GM12878 (cell line): ENCODE measurements at regions not wholly inside any gene's neighbourhood (a gene's known extent, or its start where the extent isn't known, plus 50 kb on each side); places are given as distances from the start of the nearest gene placed in this dataset.

Experiments
- SMARCA5 ChIP-seq: fragments of 450-650 bp; IDR thresholded peaks from 2 replicates; pipeline ENCODE4 v1.6.1; 2017; ENCODE audit warnings: mild to moderate bottlenecking
- ZNF274 ChIP-seq: IDR thresholded peaks from one replicate; pipeline ENCODE4 v1.8.0; 2011; ENCODE audit not compliant: insufficient read length, insufficient read depth
- TF ChIP-seq, protein P1 (sequence below), 3 experiments: IDR thresholded peaks in 2 of 3; conservative IDR thresholded peaks in 1 of 3; 2 replicates each; pipeline ENCODE4 v1.5.1; 2011; ENCODE audit warnings: low read depth in 3 of 3, low read length in 3 of 3, mild to moderate bottlenecking in 3 of 3, control low read depth in 2 of 3, moderate library complexity in 2 of 3, inconsistent platforms in 1 of 3, mixed read lengths in 1 of 3; ENCODE audit not compliant: control insufficient read depth in 2 of 3, insufficient read depth in 1 of 3; ENCODE audit errors: extremely low read depth in 1 of 3
- TF ChIP-seq, protein P2 (sequence below): IDR thresholded peaks from 2 replicates; pipeline ENCODE4 v1.6.1; 2012; ENCODE audit warnings: low read length, inconsistent platforms
- TF ChIP-seq, protein P3 (sequence below): fragments of 450-650 bp; IDR thresholded peaks from 2 replicates; pipeline ENCODE4 v1.6.1; 2017; ENCODE audit warnings: antibody characterized with exemption, mild to moderate bottlenecking, moderate library complexity
- TF ChIP-seq, protein P4 (sequence below): fragments of 450-650 bp; IDR thresholded peaks from 2 replicates; pipeline ENCODE4 v1.6.1; 2014; ENCODE audit warnings: mild to moderate bottlenecking

DNA sequence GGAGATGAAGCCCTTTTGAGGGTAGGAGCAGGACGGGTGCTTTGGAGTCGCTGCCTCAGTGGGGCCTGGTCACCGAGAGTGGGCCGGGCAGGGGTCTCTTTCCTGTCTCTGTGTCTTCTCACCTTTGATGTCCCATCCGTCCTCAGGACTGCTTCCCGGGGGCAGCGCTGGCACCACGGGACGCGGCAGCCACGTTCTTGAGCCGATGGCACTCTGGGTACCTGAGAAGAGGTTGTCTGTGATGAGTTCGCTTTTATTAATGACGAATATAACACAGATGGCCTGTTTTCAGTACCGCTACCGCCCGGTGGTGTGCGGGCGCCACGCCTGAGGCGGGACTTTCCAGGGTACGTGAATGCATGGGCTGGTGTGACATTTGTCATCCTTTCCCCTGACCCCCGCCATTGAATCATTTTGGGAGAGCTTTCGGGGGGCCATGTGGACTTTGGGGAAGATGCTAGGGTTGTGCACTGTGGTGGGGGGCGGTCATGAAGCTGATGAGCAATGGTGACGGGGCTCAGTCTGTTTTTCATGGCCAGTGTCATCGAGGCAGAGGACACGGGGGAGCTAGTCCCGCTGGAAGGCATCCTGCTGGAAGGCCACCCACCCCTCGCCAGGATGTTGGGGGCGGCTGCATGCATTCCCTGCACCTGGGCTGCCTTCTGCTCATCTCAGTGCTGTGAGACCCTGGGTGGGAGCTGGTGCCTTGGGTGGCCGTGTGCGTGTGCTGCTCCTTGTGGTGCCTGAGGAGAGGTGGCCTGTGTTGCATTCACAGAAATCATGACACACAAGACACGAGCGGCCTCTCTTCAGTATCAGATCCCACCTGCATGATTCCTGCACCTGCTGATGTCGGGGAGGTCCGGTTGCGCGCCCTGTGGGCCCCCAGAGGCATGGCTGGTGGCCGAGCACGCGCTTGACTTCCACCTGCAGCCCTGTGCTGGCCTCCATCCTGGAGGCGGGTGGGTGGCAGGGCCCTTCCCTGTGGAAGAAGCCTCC is 162.5 kb upstream of the RTL1 start (continued):
- TF ChIP-seq, protein P1, sequence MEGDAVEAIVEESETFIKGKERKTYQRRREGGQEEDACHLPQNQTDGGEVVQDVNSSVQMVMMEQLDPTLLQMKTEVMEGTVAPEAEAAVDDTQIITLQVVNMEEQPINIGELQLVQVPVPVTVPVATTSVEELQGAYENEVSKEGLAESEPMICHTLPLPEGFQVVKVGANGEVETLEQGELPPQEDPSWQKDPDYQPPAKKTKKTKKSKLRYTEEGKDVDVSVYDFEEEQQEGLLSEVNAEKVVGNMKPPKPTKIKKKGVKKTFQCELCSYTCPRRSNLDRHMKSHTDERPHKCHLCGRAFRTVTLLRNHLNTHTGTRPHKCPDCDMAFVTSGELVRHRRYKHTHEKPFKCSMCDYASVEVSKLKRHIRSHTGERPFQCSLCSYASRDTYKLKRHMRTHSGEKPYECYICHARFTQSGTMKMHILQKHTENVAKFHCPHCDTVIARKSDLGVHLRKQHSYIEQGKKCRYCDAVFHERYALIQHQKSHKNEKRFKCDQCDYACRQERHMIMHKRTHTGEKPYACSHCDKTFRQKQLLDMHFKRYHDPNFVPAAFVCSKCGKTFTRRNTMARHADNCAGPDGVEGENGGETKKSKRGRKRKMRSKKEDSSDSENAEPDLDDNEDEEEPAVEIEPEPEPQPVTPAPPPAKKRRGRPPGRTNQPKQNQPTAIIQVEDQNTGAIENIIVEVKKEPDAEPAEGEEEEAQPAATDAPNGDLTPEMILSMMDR (IDR thresholded peaks at IDR 0.05 in 2 of 3, conservative IDR thresholded peaks at IDR 0.05 in 1 of 3; ENCODE audit: control insufficient read depth in 2 of 3, extremely low read depth in 1 of 3, insufficient read depth in 1 of 3, low read depth in 3 of 3, low read length in 3 of 3) = no peak
- TF ChIP-seq, protein P2, sequence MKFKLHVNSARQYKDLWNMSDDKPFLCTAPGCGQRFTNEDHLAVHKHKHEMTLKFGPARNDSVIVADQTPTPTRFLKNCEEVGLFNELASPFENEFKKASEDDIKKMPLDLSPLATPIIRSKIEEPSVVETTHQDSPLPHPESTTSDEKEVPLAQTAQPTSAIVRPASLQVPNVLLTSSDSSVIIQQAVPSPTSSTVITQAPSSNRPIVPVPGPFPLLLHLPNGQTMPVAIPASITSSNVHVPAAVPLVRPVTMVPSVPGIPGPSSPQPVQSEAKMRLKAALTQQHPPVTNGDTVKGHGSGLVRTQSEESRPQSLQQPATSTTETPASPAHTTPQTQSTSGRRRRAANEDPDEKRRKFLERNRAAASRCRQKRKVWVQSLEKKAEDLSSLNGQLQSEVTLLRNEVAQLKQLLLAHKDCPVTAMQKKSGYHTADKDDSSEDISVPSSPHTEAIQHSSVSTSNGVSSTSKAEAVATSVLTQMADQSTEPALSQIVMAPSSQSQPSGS = no peak
- TF ChIP-seq SMARCA5 (no peak), ZNF274 (no peak)
- TF ChIP-seq, protein P3, sequence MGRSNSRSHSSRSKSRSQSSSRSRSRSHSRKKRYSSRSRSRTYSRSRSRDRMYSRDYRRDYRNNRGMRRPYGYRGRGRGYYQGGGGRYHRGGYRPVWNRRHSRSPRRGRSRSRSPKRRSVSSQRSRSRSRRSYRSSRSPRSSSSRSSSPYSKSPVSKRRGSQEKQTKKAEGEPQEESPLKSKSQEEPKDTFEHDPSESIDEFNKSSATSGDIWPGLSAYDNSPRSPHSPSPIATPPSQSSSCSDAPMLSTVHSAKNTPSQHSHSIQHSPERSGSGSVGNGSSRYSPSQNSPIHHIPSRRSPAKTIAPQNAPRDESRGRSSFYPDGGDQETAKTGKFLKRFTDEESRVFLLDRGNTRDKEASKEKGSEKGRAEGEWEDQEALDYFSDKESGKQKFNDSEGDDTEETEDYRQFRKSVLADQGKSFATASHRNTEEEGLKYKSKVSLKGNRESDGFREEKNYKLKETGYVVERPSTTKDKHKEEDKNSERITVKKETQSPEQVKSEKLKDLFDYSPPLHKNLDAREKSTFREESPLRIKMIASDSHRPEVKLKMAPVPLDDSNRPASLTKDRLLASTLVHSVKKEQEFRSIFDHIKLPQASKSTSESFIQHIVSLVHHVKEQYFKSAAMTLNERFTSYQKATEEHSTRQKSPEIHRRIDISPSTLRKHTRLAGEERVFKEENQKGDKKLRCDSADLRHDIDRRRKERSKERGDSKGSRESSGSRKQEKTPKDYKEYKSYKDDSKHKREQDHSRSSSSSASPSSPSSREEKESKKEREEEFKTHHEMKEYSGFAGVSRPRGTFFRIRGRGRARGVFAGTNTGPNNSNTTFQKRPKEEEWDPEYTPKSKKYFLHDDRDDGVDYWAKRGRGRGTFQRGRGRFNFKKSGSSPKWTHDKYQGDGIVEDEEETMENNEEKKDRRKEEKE = no peak
- TF ChIP-seq, protein P4, sequence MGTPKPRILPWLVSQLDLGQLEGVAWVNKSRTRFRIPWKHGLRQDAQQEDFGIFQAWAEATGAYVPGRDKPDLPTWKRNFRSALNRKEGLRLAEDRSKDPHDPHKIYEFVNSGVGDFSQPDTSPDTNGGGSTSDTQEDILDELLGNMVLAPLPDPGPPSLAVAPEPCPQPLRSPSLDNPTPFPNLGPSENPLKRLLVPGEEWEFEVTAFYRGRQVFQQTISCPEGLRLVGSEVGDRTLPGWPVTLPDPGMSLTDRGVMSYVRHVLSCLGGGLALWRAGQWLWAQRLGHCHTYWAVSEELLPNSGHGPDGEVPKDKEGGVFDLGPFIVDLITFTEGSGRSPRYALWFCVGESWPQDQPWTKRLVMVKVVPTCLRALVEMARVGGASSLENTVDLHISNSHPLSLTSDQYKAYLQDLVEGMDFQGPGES = no peak
